Endothelial cell of umbilical vein (primary cell): ENCODE measurements at regions not wholly inside any gene's neighbourhood (a gene's known extent, or its start where the extent isn't known, plus 50 kb on each side); places are given as distances from the start of the nearest gene placed in this dataset.

ENCODE experiments used
- BruUV-seq: library from RNA; stranded (reverse); fragments of 400-500 nt; replicated peaks from 2 replicates; lab custom pipeline; 2021; lab: Mats Ljungman, UMichigan
- CTCF ChIA-PET: fragments of 300-600, 350-600 bp; sonication (Branson Sonifier 250); formaldehyde crosslinking; loops from one replicate; lab custom pipeline; 2021; ENCODE audit warnings: antibody characterized with exemption, inconsistent platforms; lab: Charles Lee
- POLR2A ChIA-PET: fragments of 300-600, 350-600 bp; sonication (Branson Sonifier 250); formaldehyde crosslinking; loops from one replicate; lab custom pipeline; 2021; ENCODE audit warnings: antibody characterized with exemption, inconsistent platforms; lab: Charles Lee
- DNase-seq: peaks from one replicate; pipeline ENCODE4 v3.0.0-alpha.2; 2011; ENCODE audit warnings: low read depth, low spot score
- FAIRE-seq: peaks from 2 replicates; lab custom pipeline; 2011; peaks lifted over from hg19 to GRCh38; lab: Jason Lieb, UNC
- H2AFZ ChIP-seq: 2 replicates; pipeline ENCODE4 v1.6.0; 2012; ENCODE audit warnings: low read depth, low read length, control low read depth, inconsistent platforms
- H3K27ac ChIP-seq: 2 replicates; pipeline ENCODE4 v1.5.1; 2011; ENCODE audit warnings: low read depth, mild to moderate bottlenecking, control low read depth, low read length, moderate library complexity; ENCODE audit not compliant: insufficient read depth
- H3K27me3 ChIP-seq, 2 experiments: 2 replicates each; pipeline versions ENCODE4 v1.6.0 to v1.6.1; 2011; ENCODE audit warnings: low read length in 2 of 2, mixed read lengths in 1 of 2; ENCODE audit not compliant: control insufficient read depth in 2 of 2, insufficient read depth in 2 of 2
- H3K36me3 ChIP-seq, 2 experiments: 2 replicates in 1 of 2; 3 replicates in 1 of 2; pipeline ENCODE4 v1.5.1; 2011; ENCODE audit warnings: low read length in 2 of 2, mild to moderate bottlenecking in 1 of 2, moderate library complexity in 1 of 2; ENCODE audit not compliant: control insufficient read depth in 2 of 2, insufficient read depth in 2 of 2; ENCODE audit errors: extremely low read depth in 1 of 2
- H3K4me1 ChIP-seq: 3 replicates; pipeline ENCODE4 v1.5.1; 2011; ENCODE audit warnings: mild to moderate bottlenecking, low read length; ENCODE audit not compliant: control insufficient read depth, insufficient read depth; ENCODE audit errors: extremely low read depth
- H3K4me2 ChIP-seq: 2 replicates; pipeline ENCODE4 v1.6.1; 2011; ENCODE audit warnings: low read length, control low read depth, mixed read lengths; ENCODE audit not compliant: insufficient read depth
- H3K4me3 ChIP-seq, 3 experiments: fragments of 200-600 bp in 1 of 3; sonication (generic), shearing (Covaris generic) in 1 of 3; replicated peaks in 1 of 3; 2 replicates each; pipeline ENCODE4 v1.5.1; 2011 to 2016; ENCODE audit warnings: control low read depth in 3 of 3, low read length in 3 of 3, mild to moderate bottlenecking in 2 of 3, inconsistent platforms in 1 of 3, low read depth in 1 of 3, moderate library complexity in 1 of 3; ENCODE audit not compliant: insufficient read depth in 1 of 3
- H3K79me2 ChIP-seq: 2 replicates; pipeline ENCODE4 v1.6.0; 2012; ENCODE audit warnings: low read length, inconsistent platforms; ENCODE audit not compliant: control insufficient read depth, insufficient read depth
- H3K9ac ChIP-seq: replicated peaks from 2 replicates; pipeline ENCODE3; 2011; ENCODE audit warnings: low read length, control low read depth; ENCODE audit not compliant: insufficient read depth; ENCODE audit errors: extremely low read depth
- H3K9me1 ChIP-seq: replicated peaks from 3 replicates; pipeline ENCODE4 v1.6.0; 2011; ENCODE audit warnings: mild to moderate bottlenecking, low read length; ENCODE audit not compliant: control insufficient read depth, insufficient read depth; ENCODE audit errors: extremely low read depth
- H3K9me3 ChIP-seq: replicated peaks from 2 replicates; pipeline ENCODE4 v1.5.1; 2012; ENCODE audit warnings: low read length, inconsistent platforms; ENCODE audit not compliant: control insufficient read depth, insufficient read depth
- H4K20me1 ChIP-seq: replicated peaks from 2 replicates; pipeline ENCODE3; 2011; ENCODE audit warnings: mild to moderate bottlenecking, low read length; ENCODE audit not compliant: control insufficient read depth, insufficient read depth; ENCODE audit errors: extremely low read depth
- EZH2 ChIP-seq: IDR thresholded peaks from 2 replicates; pipeline ENCODE4 v1.6.1; 2012; ENCODE audit warnings: borderline replicate concordance, low read depth, mild to moderate bottlenecking, moderate library complexity, low read length, inconsistent platforms; ENCODE audit not compliant: severe bottlenecking
- FOS ChIP-seq: IDR thresholded peaks from 2 replicates; pipeline ENCODE4 v1.6.1; 2011; ENCODE audit warnings: mild to moderate bottlenecking, low read length, moderate library complexity, borderline replicate concordance; ENCODE audit not compliant: insufficient read depth
- GATA2 ChIP-seq: IDR thresholded peaks from 2 replicates; pipeline ENCODE4 v1.7.0; 2011; ENCODE audit warnings: low read depth, mild to moderate bottlenecking, moderate library complexity, mixed read lengths, low read length; ENCODE audit not compliant: insufficient read length, insufficient read depth
- MAX ChIP-seq: IDR thresholded peaks from 2 replicates; pipeline ENCODE4 v1.6.1; 2011; ENCODE audit not compliant: insufficient read depth, insufficient read length
- MYC ChIP-seq: IDR thresholded peaks from one replicate; pipeline ENCODE4 v1.6.1; 2011; ENCODE audit warnings: mild to moderate bottlenecking, low read depth, low read length
- POLR2AphosphoS5 ChIP-seq: IDR thresholded peaks from 2 replicates; pipeline ENCODE4 v1.6.1; 2012; ENCODE audit warnings: low read depth, mild to moderate bottlenecking, control low read depth, low read length, moderate library complexity; ENCODE audit not compliant: insufficient read depth
- dilution Hi-C: fragments of 300-500 bp; cut with MboI; formaldehyde crosslinking; loops from one replicate; pipeline ENCODE4 v1.15.0; 2019; ENCODE audit warnings: low sequenced_read_pairs; ENCODE audit not compliant: extremely low pct_ligation_motif_present
- intact Hi-C: fragments of 100-400 bp; cut with micrococcal nuclease; formaldehyde crosslinking; loops from one replicate; pipeline ENCODE4 v1.10.0; 2022

GRCh38 chr4:13298655-13299054 lies 185.5 kb downstream of the RAB28 start:
- H3K27ac ChIP-seq: no peak overlapping the region
- H3K79me2 ChIP-seq: no peaks in the 10 kb centered on the region
- ChIA-PET CTCF (no interaction called here), POLR2A (no interaction called here)
- H3K4me3 ChIP-seq: no peak overlapping the region
- no TSS peak for BruUV-seq
- H3K4me2 ChIP-seq: no peak overlapping the region
- no peaks in the 10 kb centered on the region for H3K9me1 ChIP-seq
- no peaks in the 10 kb centered on the region for H4K20me1 ChIP-seq
- TF ChIP-seq MAX: no peak
- TF ChIP-seq MYC: no peak
- TF ChIP-seq EZH2: no peak
- no peak for TF ChIP-seq POLR2AphosphoS5
- H2AFZ ChIP-seq: no peak overlapping the region
- FAIRE-seq (no peak), DNase-seq (no peak)
- no peak overlapping the region for H3K9ac ChIP-seq
- no peaks in the 10 kb centered on the region for H3K36me3 ChIP-seq
- dilution Hi-C loops (no loop called here), intact Hi-C loops (no loop called here)
- H3K27me3 ChIP-seq: no peaks in the 10 kb centered on the region
- no peaks in the 10 kb centered on the region for H3K4me1 ChIP-seq
- H3K9me3 ChIP-seq: no peaks in the 10 kb centered on the region

GRCh38 chr4:13296986-13297385 lies 187.2 kb downstream of the RAB28 start:
- no peaks in the 10 kb centered on the region for H4K20me1 ChIP-seq
- no peaks in the 10 kb centered on the region for H3K79me2 ChIP-seq
- dilution Hi-C loops: no loop called here
- CTCF ChIA-PET: no interaction called here
- H3K4me2 ChIP-seq: no peak overlapping the region
- H3K27me3 ChIP-seq: no peaks in the 10 kb centered on the region
- no peak overlapping the region for H3K27ac ChIP-seq
- H3K9ac ChIP-seq: no peak overlapping the region
- no peaks in the 10 kb centered on the region for H3K4me1 ChIP-seq
- H3K4me3 ChIP-seq: no peak overlapping the region
- TF ChIP-seq MYC (no peak), POLR2AphosphoS5 (no peak), EZH2 (no peak), MAX (no peak), GATA2 (no peak), FOS (no peak)
- H2AFZ ChIP-seq: no peak overlapping the region
- H3K36me3 ChIP-seq: no peaks in the 10 kb centered on the region
- no peaks in the 10 kb centered on the region for H3K9me1 ChIP-seq
- FAIRE-seq (no peak), DNase-seq (no peak)
- intact Hi-C loops: no loop called here
- no TSS peak for BruUV-seq
- POLR2A ChIA-PET: no interaction called here
- no peaks in the 10 kb centered on the region for H3K9me3 ChIP-seq
